IMR-90 (cell line): ENCODE measurements at regions not wholly inside any gene's neighbourhood (a gene's known extent, or its start where the extent isn't known, plus 50 kb on each side); places are given as distances from the start of the nearest gene placed in this dataset.

ENCODE experiments used
- ATAC-seq: fragments of 200-7000 bp; cut with Tn5 transposase; 2 replicates; pipeline ENCODE4 v1.9.1; 2020; ENCODE audit warnings: low read depth, mild to moderate bottlenecking, moderate library complexity
- BruUV-seq: library from RNA; stranded (reverse); fragments of 400-500 nt; replicated peaks from 2 replicates; lab custom pipeline; 2021; lab: Mats Ljungman, UMichigan
- CTCF ChIA-PET: fragments of 300-600 bp; formaldehyde crosslinking; extraction: SDS; loops from one replicate; lab custom pipeline; 2021; ENCODE audit warnings: antibody characterized with exemption; lab: Yijun Ruan, JAX
- POLR2A ChIA-PET: fragments of 300-600 bp; sonication (Branson Sonifier 250); formaldehyde crosslinking; loops from one replicate; lab custom pipeline; 2022; ENCODE audit warnings: antibody characterized with exemption; ENCODE audit not compliant: unreplicated experiment; lab: Charles Lee
- DNase-seq: peaks from one replicate; pipeline ENCODE4 v3.0.0; 2013
- H2AFZ ChIP-seq: replicated peaks from 2 replicates; pipeline ENCODE3; 2013; ENCODE audit warnings: low read length, mild to moderate bottlenecking; ENCODE audit not compliant: poor library complexity
- H2AK5ac ChIP-seq: 2 replicates; pipeline ENCODE4 v1.6.1; 2013; ENCODE audit warnings: low read depth, low read length, inconsistent platforms
- H2AK9ac ChIP-seq: replicated peaks from 2 replicates; pipeline ENCODE3; 2013; ENCODE audit warnings: mild to moderate bottlenecking, low read depth, low read length, moderate library complexity; ENCODE audit not compliant: poor library complexity
- H2BK120ac ChIP-seq: 2 replicates; pipeline ENCODE4 v1.6.1; 2013; ENCODE audit warnings: low read depth, low read length, inconsistent platforms
- H2BK15ac ChIP-seq: 3 replicates; pipeline ENCODE4 v1.6.1; 2013; ENCODE audit warnings: low read depth, low read length, inconsistent platforms
- H2BK20ac ChIP-seq: 2 replicates; pipeline ENCODE4 v1.6.1; 2013; ENCODE audit warnings: low read depth, mild to moderate bottlenecking, inconsistent platforms, low read length, moderate library complexity
- H2BK5ac ChIP-seq: 2 replicates; pipeline ENCODE4 v1.6.1; 2013; ENCODE audit warnings: mild to moderate bottlenecking, low read depth, low read length, inconsistent platforms; ENCODE audit not compliant: poor library complexity, severe bottlenecking
- H3K14ac ChIP-seq: replicated peaks from 2 replicates; pipeline ENCODE4 v1.6.1; 2013; ENCODE audit warnings: low read depth, low read length, inconsistent platforms
- H3K18ac ChIP-seq: 2 replicates; pipeline ENCODE4 v1.6.1; 2013; ENCODE audit warnings: low read depth, low read length, control low read depth
- H3K23ac ChIP-seq: 2 replicates; pipeline ENCODE4 v1.6.1; 2013; ENCODE audit warnings: low read depth, low read length, inconsistent platforms
- H3K27ac ChIP-seq: 2 replicates; pipeline ENCODE4 v1.5.1; 2013; ENCODE audit warnings: mild to moderate bottlenecking, control low read depth, low read length; ENCODE audit not compliant: insufficient read depth
- H3K27me3 ChIP-seq: 2 replicates; pipeline ENCODE4 v1.6.1; 2013; ENCODE audit warnings: low read length; ENCODE audit not compliant: control insufficient read depth, insufficient read depth
- H3K36me3 ChIP-seq: 2 replicates; pipeline ENCODE4 v1.6.1; 2013; ENCODE audit warnings: low read length, mixed read lengths; ENCODE audit not compliant: control insufficient read depth, insufficient read depth
- H3K4ac ChIP-seq: 2 replicates; pipeline ENCODE4 v1.6.1; 2013; ENCODE audit warnings: low read depth, low read length, inconsistent platforms
- H3K4me1 ChIP-seq: 2 replicates; pipeline ENCODE4 v1.6.1; 2013; ENCODE audit warnings: low read length, mixed read lengths; ENCODE audit not compliant: control insufficient read depth, insufficient read depth
- H3K4me2 ChIP-seq: 2 replicates; pipeline ENCODE4 v1.6.1; 2013; ENCODE audit warnings: low read depth, mild to moderate bottlenecking, control low read depth, low read length, moderate library complexity
- H3K4me3 ChIP-seq: 2 replicates; pipeline ENCODE4 v1.5.1; 2013; ENCODE audit warnings: low read depth, mild to moderate bottlenecking, control low read depth, low read length, moderate library complexity; ENCODE audit not compliant: insufficient read depth
- H3K56ac ChIP-seq: 2 replicates; pipeline ENCODE4 v1.6.1; 2013; ENCODE audit warnings: low read length, inconsistent platforms; ENCODE audit not compliant: insufficient read depth; ENCODE audit errors: extremely low read depth
- H3K79me1 ChIP-seq, 2 experiments: 2 replicates each; pipeline ENCODE4 v1.6.1; 2013; ENCODE audit warnings: low read length in 2 of 2, inconsistent platforms in 1 of 2, low read depth in 1 of 2
- H3K9ac ChIP-seq: 2 replicates; pipeline ENCODE4 v1.6.1; 2013; ENCODE audit warnings: low read depth, low read length, control low read depth
- H3K9me1 ChIP-seq: 2 replicates; pipeline ENCODE4 v1.6.1; 2013; ENCODE audit warnings: low read length, inconsistent platforms; ENCODE audit not compliant: insufficient read depth
- H3K9me3 ChIP-seq: 2 replicates; pipeline ENCODE4 v1.6.1; 2013; ENCODE audit warnings: low read length; ENCODE audit not compliant: control insufficient read depth, insufficient read depth
- H4K20me1 ChIP-seq: 2 replicates; pipeline ENCODE4 v1.6.1; 2013; ENCODE audit warnings: low read length, inconsistent platforms; ENCODE audit not compliant: insufficient read depth
- H4K5ac ChIP-seq: 2 replicates; pipeline ENCODE4 v1.6.1; 2013; ENCODE audit warnings: mild to moderate bottlenecking, low read depth, low read length, control low read depth
- H4K8ac ChIP-seq, 2 experiments: 2 replicates each; pipeline ENCODE4 v1.6.1; 2013; ENCODE audit warnings: low read depth in 2 of 2, low read length in 2 of 2, control low read depth in 1 of 2, inconsistent platforms in 1 of 2
- H4K91ac ChIP-seq: 2 replicates; pipeline ENCODE4 v1.6.1; 2013; ENCODE audit warnings: low read depth, low read length, inconsistent platforms; ENCODE audit not compliant: insufficient read depth
- BHLHE40 ChIP-seq: fragments of 150-350 bp; IDR thresholded peaks from 2 replicates; pipeline ENCODE4 v1.6.1; 2016; ENCODE audit warnings: mild to moderate bottlenecking, low read depth, low read length
- ELK1 ChIP-seq: fragments of 150-350 bp; IDR thresholded peaks from 2 replicates; pipeline ENCODE4 v1.6.1; 2016; ENCODE audit warnings: low read depth, mild to moderate bottlenecking, low read length, moderate library complexity, borderline replicate concordance
- MXI1 ChIP-seq: IDR thresholded peaks from 2 replicates; pipeline ENCODE4 v1.6.1; 2012; ENCODE audit warnings: low read depth, mild to moderate bottlenecking, low read length, moderate library complexity, borderline replicate concordance
- POLR2A ChIP-seq: IDR thresholded peaks from 2 replicates; pipeline ENCODE4 v1.6.1; 2012; ENCODE audit warnings: mild to moderate bottlenecking, low read depth, low read length
- RAD21 ChIP-seq: IDR thresholded peaks from 2 replicates; pipeline ENCODE4 v1.6.1; 2012; ENCODE audit warnings: low read length, improper control_type of control experiment
- RCOR1 ChIP-seq: IDR thresholded peaks from 2 replicates; pipeline ENCODE4 v1.6.1; 2012; ENCODE audit warnings: mild to moderate bottlenecking, low read length, improper control_type of control experiment; ENCODE audit not compliant: insufficient replicate concordance
- RFX5 ChIP-seq: IDR thresholded peaks from 2 replicates; pipeline ENCODE4 v1.8.0; 2012; ENCODE audit warnings: low read depth, mild to moderate bottlenecking, low read length, moderate library complexity
- SMC3 ChIP-seq: fragments of 150-350 bp; IDR thresholded peaks from 2 replicates; pipeline ENCODE4 v1.6.1; 2016; ENCODE audit warnings: low read depth, mild to moderate bottlenecking, antibody characterized with exemption, low read length, moderate library complexity
- USF2 ChIP-seq: fragments of 150-350 bp; IDR thresholded peaks from 2 replicates; pipeline ENCODE4 v1.6.1; 2017; ENCODE audit warnings: mild to moderate bottlenecking, antibody characterized with exemption, low read length, low read depth
- WGBS, 2 experiments: methylation state at CpG; one replicate each; pipeline versions ENCODE4 v1.1.5 to v1.1.7; 2013; ENCODE audit warnings: missing lambda C conversion rate in 2 of 2; ENCODE audit not compliant: insufficient read length in 1 of 2; ENCODE audit errors: extremely low coverage in 2 of 2; 5-methylcytosine and 5-hydroxymethylcytosine counted together
- dilution Hi-C: fragments of 300-500 bp; cut with HindIII; formaldehyde crosslinking; loops from one replicate; pipeline ENCODE4 v1.14.3; 2018; ENCODE audit warnings: low sequenced_read_pairs; ENCODE audit not compliant: unreplicated experiment
- in situ Hi-C: fragments of 300-500 bp; cut with MboI; formaldehyde crosslinking; loops from 3 replicates; pipeline ENCODE4 v1.14.3; 2019; ENCODE audit warnings: low sequenced_read_pairs, inconsistent platforms, mixed read lengths
- intact Hi-C: fragments of 100-400 bp; cut with micrococcal nuclease; formaldehyde crosslinking; loops from 2 replicates; pipeline ENCODE4 v1.10.0; 2022
- TF ChIP-seq, protein P1 (sequence below): conservative IDR thresholded peaks from 2 replicates; pipeline ENCODE4 v1.5.1; 2012; ENCODE audit warnings: mild to moderate bottlenecking, low read depth, low read length, improper control_type of control experiment

DNA sequence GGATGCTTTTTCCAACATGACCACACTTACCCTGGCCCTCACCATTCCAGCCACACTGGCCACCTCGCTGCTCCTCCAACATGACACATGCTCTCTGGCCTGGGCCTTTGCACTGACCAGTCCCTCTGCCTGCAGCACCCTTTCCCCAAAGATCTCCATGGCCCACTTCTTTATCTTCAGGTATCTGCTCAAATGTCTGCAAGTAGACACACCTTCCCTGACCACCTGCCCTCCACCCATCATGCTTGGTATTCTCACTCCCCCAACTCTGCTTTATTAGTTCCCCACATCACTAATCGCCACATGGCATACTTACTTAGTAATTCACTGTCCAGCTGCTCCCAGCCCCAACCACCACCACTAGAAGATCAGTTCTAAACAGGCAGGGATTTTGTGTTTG lies 214.2 kb downstream of the BCL11A start:
- H3K9me3 ChIP-seq: no peaks in the 10 kb centered on the region
- WGBS, 2 experiments: 33% methylated on average over 2 of the region's 2 CpGs; no CpG with 5 or more reads in 1 of the 2 experiments
- ATAC-seq (no peak), DNase-seq (no peak)
- no peak overlapping the region for H3K4ac ChIP-seq
- no peaks in the 10 kb centered on the region for H3K27me3 ChIP-seq
- H2BK15ac ChIP-seq: no peak overlapping the region
- H3K9me1 ChIP-seq: no peaks in the 10 kb centered on the region
- no peak overlapping the region for H4K91ac ChIP-seq
- no peak overlapping the region for H3K9ac ChIP-seq
- no peak overlapping the region for H3K14ac ChIP-seq
- dilution Hi-C loops (no loop called here), in situ Hi-C loops (no loop called here), intact Hi-C loops (no loop called here)
- no peak overlapping the region for H3K18ac ChIP-seq
- H3K56ac ChIP-seq: no peak overlapping the region
- BruUV-seq: no TSS peak
- CTCF ChIA-PET: no interaction called here
- H3K4me2 ChIP-seq: no peak overlapping the region
- H2BK5ac ChIP-seq: no peak overlapping the region
- H2AK9ac ChIP-seq: no peak overlapping the region
- no peak overlapping the region for H2AK5ac ChIP-seq
- no peaks in the 10 kb centered on the region for H3K79me1 ChIP-seq
- H2BK120ac ChIP-seq: no peak overlapping the region
- no peak overlapping the region for H4K8ac ChIP-seq
- no peak overlapping the region for H3K23ac ChIP-seq
- H4K5ac ChIP-seq: no peak overlapping the region
- H2BK20ac ChIP-seq: no peak overlapping the region
- H3K36me3 ChIP-seq: no peaks in the 10 kb centered on the region
- no peak overlapping the region for H3K27ac ChIP-seq
- TF ChIP-seq POLR2A (no peak), RAD21 (no peak), RCOR1 (no peak), USF2 (no peak), MXI1 (no peak), ELK1 (no peak), BHLHE40 (no peak), SMC3 (no peak), RFX5 (no peak)
- TF ChIP-seq, protein P1, sequence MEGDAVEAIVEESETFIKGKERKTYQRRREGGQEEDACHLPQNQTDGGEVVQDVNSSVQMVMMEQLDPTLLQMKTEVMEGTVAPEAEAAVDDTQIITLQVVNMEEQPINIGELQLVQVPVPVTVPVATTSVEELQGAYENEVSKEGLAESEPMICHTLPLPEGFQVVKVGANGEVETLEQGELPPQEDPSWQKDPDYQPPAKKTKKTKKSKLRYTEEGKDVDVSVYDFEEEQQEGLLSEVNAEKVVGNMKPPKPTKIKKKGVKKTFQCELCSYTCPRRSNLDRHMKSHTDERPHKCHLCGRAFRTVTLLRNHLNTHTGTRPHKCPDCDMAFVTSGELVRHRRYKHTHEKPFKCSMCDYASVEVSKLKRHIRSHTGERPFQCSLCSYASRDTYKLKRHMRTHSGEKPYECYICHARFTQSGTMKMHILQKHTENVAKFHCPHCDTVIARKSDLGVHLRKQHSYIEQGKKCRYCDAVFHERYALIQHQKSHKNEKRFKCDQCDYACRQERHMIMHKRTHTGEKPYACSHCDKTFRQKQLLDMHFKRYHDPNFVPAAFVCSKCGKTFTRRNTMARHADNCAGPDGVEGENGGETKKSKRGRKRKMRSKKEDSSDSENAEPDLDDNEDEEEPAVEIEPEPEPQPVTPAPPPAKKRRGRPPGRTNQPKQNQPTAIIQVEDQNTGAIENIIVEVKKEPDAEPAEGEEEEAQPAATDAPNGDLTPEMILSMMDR: no peak
- no peak overlapping the region for H3K4me3 ChIP-seq
- POLR2A ChIA-PET: no interaction called here
- H2AFZ ChIP-seq: no peak overlapping the region
- H4K20me1 ChIP-seq: no peaks in the 10 kb centered on the region
- no peaks in the 10 kb centered on the region for H3K4me1 ChIP-seq
